HK-2 (cell line): ENCODE measurements at regions not wholly inside any gene's neighbourhood (a gene's known extent, or its start where the extent isn't known, plus 50 kb on each side); places are given as distances from the start of the nearest gene placed in this dataset.
"Not testable (repeated sequence)": the region's sequence is repeated elsewhere in the genome, so short reads cannot be mapped to it uniquely, and the experiment has no call there.

Experiments used
- DNase-seq: peaks from one replicate; pipeline ENCODE4 v3.0.0-alpha.2; 2018; ENCODE audit not compliant: unreplicated experiment

DNA sequence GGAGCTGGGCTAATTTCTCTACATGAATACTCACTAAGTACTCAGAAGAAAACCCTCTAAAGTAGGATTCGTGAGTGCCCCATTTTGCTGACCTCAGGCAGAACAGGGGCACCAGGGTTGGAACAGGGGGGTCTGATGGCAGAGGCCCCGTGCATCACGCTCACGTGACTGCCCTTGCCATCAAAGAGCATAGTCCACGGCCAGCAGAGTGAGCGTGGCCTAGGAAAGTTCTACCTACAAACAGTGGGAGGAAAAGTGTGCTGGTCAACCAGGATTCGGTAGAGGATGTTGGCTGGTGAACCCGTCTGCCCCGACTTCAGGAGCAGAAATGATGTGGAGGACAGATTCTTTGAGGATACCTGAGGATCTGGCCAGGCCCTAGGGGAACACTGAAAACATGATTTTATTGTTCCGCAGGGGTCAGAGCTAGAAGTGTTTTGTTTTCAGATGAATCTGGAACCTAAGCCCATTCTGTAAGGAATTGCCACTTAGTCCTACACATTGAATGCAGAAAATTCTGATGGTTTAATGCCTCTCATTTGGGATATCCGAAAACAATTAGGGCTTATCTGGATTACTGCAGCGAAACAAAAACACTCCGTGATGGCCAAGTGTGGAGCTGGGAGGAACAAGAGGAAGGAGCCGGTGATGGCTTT is 138.8 kb upstream of the SHH start:
- peak; percentile 9 for DNase-seq

DNA sequence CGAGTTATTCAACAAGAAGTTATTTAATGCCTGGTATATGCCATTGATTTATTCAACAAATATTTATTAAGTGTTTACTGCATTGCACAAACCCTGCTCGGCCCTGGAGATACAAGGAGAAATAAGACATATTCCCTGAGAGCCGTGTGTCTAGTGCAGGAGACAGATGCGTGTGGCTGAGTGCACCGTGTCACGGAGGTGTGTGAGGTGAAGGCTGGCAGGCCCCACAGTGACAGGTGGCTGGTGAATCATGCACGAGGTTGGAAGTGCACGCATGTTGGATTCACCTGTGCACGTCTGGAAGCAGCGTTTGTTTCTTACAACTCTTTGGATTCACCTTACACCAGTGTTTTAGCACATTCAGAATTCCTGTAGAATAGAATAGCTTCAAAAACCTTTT is 136.6 kb upstream of the SHH start:
- no peak for DNase-seq

DNA sequence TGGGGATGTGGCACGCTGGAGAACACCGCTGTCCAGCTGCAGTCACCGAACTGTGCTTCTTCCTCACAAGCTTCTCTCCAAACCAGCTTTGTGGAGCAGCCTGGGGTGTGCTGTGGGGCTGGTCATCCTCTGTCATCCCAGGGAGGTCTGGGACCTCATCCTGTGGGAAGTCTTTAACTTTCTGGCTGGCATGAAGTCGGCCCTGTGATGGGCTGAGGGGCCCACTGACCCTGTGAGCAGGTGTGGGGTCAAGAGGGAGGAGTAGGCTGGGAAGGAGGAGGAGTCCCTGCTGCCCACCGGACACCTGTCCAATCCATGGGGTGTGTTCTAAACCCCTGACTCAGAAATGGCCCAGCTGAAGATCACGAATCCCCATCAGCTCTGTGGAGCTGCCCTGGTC is 136.2 kb upstream of the SHH start:
- DNase-seq: no peak

DNA sequence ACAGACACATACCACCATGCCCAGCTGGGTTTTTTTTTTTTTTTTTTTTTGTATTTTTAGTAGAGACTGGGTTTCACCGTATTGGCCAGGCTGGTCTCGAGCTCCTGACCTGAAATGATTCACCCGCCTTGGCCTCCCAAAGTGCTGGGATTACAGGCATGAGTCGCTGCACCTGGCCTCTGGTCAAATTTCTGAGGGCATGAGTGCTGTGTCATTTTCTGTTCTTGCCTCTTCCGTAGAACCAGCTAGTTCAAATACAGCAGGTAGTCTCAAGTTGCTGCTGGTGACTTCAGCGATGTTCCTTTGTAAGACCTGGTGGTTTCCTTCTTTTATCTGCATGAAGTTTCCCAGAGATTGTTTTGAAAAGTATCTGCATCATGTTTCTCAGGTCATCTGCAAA is 134.8 kb upstream of the SHH start:
- peak; percentile 60 for DNase-seq

DNA sequence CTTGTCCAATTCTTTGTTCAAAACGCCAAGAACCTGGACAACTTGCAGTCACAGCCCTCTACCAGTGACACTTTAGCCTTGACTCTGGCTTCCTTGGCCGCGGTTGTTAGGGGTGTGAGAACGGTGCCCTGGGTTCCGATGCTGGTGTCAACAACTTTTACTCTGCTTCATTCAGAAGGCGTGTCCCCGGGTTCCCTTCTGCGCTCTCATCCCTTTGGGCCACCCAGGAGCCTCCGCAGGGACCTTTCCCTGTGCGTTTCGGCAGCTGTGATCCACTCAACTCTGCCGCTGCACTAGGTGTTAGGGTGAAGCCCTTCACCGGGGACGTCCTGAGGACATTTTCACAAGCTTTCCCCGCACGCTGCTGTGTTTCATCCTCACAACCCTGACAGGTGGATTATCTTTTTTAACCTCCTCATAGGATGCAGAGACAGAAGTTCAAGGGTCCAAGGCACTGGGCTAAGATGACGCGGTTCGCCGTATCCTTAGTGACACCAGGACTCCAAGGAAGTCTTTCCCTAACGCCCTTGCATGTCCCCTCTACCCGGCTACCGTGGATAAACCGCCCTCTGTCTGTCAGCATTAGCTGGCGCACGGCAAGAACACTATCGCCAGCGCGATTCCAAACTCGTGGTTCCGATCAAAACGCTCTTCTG is 133.5 kb upstream of the SHH start:
- no peak for DNase-seq

DNA sequence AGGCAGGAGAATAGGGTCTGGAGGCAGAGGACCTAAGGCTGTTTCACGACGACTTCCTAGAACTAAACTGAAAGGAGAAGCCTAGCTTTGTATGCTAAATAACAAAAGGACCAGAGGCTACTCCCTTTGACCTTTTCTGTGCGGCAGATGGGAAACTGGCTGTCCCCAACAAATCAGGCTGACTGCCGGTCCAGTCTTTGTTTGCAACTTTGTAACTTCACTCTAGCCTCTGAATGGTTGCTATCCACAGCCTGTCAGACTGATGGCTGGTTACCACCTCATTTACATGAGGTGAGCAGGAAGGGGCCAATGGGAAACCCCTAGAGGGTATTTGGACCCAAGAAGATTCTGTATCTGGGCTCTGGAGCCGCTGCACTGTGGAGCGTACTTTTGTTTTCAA is 132.6 kb upstream of the SHH start:
- DNase-seq: no peak

DNA sequence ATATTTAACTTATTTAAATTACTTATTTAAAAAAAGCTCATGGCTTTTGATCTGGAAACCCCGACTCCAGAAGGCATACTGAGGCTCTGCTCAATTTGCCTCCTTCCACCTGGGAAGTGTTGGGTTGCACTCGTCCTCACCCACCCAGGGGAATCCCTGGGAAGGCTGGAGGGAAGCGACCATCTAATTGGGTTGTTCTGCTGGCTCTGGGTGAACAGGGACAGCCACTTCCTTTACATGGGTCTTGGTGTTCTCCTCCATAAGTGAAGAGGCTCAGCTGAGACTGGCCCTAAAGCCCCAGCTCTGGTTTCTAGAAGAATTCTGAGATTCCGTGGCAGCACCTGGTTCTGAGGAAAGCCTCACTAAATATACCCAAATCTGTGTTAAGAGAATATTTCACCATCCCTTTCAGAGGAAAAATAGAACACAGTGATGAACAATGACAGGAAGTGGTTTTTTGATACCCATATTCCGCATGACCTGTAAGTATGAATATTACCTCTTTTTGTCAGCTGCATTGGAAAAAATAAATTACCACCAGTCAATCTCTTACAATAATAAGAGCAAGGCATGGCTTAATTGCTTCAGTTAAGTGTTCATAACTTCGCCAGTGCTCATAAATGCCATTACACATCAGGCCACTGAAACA is 131.1 kb upstream of the SHH start:
- no peak for DNase-seq

DNA sequence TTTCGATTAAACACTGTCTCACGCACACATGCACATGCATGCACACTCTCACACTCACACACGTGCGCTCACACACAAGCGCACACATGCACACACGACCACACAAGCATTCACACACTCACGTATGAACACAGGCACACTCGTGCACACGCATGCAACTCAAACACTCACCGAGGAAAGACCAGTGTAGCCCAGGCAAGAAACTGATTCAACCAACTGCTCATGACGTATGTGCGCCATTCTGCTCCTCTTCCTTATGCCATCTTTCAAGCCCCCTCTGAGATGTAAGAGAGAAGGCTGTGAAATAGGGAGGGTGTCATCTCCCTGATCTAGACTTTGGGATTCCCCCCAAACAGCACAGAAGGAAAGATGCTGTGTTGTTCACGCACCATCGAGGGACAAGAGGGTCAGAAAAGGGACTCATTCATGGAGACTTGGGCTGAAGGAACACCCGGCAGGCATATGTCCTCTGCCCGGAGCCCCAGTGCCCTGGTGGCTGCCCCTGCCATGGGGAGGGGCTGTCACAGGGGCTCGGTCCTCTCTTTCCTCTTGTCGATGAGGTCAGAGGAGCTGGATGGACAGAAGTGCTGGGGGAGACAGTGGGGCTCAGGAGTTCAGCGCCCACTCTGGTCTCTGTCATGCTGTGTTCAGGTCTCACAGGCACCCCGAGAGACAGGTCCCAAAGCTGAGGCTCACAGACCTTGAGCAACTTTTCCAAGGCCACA is 130.1 kb upstream of the SHH start:
- no peak for DNase-seq

DNA sequence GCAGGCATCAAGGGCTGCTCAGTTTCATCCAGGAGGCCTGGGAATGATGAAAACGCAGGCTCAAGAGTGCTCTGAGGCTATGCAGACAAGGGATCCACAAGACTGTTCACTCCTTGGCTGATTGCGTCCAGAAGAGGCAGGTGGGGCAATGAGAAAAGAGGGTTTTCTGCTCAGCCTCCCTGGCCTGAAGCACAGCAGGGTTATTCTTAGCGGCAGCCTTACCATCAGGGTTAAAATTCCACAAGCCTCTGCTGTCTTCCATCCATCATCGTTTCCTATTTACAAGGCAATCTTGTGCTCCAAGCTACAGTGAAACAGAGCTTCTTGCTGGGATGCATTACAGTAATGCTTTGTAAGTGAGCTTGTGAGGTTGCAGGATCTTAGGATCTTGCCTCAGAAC is 129.4 kb upstream of the SHH start:
- no peak for DNase-seq

DNA sequence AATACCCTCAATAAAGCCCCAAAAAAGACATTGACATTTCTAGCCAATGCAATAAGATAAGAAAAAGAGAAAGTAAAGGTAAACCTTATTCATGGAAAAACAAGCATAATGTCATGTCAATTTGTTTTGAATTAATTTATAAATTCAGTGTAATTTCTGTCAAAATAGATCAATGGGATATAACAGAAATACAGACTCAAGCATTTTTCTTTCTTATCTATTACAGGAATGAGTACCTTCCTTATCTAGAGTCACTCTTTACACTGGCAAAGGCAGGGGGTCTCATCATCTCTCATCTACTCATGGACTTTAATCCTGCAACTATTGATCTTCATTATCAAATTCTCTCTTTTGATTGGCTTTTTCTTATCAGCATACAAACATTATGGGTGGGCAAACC is 127.1 kb upstream of the SHH start:
- DNase-seq: no peak

DNA sequence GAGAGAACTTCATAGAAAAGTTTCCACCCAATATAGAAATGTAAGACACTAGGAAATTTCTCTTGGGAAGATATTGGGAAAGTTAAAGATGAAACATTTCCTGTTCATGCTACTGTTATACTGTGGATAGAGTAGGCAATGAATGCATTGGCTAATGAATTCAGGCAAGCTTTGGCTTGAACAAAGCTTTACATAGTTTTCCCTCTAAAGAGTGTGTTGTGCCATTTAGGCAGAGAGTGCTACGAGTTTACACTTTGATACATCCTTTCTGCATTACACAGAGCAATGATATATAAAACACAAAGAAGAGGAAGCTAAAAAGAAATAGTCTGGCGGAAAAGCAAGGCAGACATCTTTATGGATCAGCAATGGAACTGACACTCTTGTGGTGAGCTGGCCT is 125.9 kb upstream of the SHH start:
- no peak for DNase-seq

DNA sequence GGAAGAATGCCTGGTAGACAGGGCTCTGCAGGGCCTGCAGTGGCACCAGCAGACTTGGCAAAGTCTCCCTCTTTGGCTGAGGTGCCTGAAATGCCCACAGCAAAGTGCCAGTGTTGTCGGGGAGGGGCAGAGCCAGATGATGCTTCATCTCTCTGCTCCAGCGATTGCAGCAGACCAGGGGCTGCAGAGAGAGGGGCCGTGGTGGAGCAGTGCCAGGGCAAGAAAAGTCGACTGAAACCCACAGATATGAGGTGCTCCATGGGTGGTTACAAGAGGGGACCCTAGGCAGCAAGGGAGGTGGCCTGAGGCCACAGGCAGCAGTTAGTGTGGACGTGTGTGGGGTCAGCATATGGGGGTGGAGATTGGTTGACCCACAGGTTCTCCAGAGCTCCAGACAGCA is 123.5 kb upstream of the SHH start:
- DNase-seq: no peak

DNA sequence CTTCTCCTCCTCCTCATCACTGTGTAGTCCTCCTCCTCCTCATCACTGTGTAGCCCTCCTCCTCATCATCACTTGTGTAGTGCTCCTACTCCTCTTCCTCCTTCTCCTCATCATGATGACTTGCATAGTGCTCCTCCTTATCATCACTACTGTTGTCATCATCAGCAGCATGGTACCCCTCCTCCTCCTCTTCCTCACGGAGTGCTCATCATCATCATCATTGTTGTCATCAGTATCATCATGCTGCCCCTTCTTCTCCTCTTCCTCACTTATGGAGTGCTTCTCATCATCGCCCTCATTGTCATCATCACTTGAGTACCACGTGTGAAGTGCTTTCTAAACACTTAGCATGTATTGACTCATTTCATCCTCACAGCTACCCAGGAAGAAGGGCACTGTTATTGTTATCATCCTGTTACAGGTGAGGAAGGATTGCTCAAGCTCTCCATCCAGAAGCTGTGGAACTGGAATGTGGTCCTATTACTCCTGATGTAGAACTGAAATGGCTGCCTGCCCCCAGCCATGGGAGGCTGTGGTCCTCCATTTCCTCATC is 122.8 kb upstream of the SHH start:
- DNase-seq: no peak

DNA sequence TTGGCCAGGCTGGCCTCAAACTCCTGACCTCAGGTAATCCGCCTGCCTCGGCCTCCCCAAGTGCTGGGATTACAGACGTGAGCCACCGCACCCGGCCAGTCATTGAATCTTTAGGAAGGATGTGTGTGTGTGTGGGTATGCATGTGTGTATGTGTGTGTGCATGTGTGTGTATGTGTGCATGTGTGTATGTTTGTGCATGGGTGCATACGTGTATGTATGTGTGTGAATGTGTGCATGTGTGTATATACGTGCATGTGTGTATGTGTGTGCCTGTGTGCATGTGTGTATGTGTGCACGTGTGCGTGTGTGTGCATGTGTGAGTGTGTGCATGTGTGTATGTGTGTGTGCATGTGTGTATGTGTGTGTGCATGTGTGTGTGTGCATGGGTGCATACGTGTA is 120.1 kb upstream of the SHH start:
- DNase-seq: not testable (repeated sequence)

DNA sequence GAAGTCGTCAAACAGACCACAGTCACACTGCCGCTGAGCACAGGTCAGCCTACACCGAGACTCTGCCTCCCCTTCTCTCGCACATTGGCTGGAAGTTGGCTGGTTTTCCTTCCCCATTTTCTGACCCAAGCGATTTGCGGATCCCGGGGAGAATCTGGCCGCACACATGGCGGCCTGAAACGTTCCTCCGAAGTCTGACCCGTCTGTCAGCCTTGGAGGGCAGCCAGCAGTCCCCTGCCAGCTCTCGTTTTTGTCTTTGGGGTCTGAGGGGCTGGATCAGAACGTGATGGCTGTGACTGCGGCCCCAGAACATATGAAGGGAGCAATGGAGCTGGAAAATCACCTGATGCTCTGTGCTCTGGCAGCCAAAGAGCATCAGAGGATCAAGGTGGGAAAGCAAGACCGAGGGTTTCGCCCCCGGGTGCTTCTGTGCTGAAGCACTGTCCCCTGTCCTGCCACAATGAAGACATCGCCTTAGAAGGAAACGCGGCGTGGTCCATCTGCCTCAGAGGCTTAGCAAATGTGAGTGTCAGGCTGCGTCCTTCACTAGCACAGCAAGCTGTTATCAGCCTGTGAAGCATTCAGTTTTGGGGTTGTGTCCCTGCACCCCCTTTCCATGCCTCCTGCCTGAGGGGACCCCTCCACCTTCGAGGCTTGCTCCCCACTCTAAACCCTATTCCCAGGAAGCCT is 119.3 kb upstream of the SHH start:
- no peak for DNase-seq

DNA sequence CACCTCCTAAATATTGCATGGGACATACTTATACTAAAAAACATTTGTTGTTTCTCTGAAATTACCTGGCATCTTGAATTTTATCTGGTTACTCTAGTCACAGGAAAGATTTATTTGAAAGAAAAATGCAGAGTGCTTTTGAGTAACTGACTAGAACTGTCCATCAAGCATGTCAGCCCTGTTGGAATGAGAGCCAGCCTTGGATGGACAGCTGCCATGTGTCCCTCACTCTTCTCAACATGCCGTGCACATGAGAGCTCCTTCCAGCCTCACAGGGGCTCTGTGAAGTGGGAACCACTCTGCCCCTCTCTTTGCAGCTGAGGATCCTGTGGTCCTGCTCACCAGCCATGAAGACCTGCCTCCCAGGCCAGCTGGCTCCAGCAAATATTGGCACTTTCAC is 118.3 kb upstream of the SHH start:
- DNase-seq: no peak

DNA sequence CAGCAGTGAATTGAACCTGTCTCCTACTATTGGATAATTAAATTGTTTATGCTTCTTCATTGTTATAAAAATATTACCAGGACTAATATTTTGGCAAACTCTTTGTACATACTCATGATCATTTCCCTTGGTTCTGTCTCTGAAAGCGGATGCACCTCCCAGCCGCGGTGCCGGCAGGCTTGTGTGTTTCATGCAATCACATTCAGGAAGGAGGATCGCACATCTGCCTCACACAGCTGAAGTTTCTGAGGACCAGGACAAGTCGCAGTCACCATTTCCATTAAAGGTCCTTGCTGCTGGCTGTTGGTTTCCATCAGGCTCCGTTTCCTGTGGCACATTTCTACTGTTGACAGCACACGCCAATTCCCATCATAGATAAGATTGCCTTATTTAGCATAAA is 117.8 kb upstream of the SHH start:
- no peak for DNase-seq

DNA sequence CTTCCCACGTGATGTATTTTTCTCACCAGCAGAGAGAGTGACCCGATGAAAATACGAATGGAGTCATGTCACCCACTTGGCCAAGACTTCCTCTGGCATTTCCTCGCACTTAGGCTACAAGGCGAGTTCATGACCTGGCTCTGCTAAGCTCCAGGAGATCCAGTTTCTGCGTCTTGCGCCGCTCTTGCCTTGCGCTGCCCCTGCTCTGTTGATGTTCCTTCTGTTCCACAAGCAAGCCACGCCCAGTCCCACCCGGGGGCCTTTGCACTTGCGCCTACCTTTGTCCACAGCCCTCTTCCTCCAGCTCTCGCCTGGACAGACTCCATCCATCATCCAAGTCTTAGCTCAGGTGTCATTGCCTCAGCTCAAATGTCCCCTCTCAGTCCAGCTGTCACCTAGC is 116.3 kb upstream of the SHH start:
- DNase-seq: no peak

DNA sequence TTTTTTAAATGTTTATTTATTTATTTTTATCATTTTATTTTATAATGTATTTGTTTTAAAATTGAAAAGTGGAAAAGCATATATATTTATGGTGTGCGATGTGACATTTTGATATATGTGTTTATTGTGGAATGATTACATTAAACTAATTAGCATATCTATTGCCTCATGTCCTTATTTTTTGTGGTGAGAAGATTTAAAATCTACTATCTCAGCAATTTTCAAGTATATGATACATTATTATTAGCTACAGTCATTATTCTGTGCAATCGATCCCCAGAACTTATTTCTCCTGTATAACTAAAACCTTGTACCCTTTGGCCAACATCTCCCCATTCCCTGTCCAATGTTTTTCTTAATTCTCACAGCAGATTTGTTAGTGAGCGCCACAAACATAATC is 115.6 kb upstream of the SHH start:
- DNase-seq: no peak

DNA sequence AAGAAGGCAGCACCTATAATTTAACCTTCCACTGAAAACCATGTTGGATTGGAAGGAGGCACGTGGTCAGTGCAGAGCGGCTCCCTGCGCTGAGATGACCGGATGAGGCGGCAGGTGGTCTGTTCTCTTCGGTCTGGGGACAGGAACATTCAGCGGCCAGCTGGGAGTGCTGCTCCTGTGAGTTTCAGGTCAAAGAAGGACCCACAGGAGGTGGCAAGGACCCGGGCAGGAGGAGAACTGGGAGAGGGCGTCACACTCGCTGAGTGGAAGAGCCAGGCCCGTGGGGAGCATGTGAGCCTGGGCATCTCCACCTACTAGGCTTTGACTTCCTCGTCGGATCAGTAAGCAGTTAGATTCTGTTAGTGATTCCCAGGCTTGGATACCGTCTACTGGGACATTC is 113.4 kb upstream of the SHH start:
- no peak for DNase-seq

DNA sequence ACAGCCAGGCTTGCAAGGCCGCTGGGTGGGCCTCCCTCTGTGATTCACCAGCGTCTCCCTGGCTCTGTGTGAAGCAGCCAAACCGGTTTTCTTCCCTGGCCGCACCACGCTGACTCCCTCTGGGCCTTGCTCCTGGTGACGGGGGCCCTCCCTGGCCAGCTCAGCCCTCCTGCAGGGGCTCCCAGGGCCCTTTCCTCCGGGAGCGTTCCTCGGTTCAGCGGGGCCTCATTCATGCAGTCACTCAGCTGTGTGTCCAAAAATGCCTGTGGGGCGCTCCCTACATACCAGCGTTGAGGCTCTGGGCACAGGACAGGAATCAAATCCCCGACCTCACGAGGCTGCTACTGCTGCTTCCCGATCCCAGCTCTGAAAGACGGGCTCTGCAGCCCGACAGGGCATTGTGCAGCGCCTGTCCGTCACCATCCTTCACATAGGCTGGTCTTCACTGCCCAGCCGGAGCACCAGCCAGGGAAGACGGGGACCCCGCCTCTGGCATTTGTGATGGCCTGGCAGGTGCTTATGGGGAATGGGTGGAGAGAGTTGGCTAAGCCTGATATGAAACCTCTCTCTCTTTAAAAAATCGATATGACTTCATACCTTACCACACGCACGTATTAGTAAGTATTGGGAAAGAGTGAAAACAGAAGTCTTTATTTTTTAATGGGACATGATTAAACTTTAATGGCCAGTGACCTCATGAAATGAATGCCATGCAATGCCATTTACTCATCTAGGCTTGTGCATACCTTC is 110.0 kb upstream of the SHH start:
- no peak for DNase-seq

DNA sequence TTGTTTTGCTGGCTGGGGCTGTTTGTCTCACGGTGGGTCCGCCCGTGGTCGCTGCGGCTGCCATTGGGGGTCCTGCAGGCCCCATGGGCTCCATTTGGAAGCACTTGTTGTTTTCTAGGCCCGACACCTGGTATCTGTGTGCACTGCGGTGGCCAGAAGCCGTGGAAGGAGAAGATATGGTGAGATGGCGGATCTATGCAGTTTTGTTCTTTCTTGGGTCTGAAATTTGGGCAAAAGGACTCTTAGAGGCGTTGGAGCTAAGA is 109.5 kb upstream of the SHH start:
- DNase-seq: no peak
